ENCODE measurements at regions not wholly inside any gene's neighbourhood (a gene's known extent, or its start where the extent isn't known, plus 50 kb on each side); places are given as distances from the start of the nearest gene placed in this dataset.

GRCh38 chr7:46880508-46881196 lies 701.3 kb downstream of the TNS3 start:
- H3K9me1 ChIP-seq (ENCODE audit: insufficient read depth, low read length), result no peaks in the 10 kb centered on the region
- H2BK20ac ChIP-seq (ENCODE audit: low read depth, low read length), result no peak overlapping the region
- H3K4me3 ChIP-seq (ENCODE audit: insufficient read depth, low read depth, low read length), result no peak overlapping the region
- H3K9me3 ChIP-seq (ENCODE audit: control insufficient read depth, insufficient read depth, low read length), result no peaks in the 10 kb centered on the region
- dilution Hi-C loops (cut with HindIII; ENCODE audit: low sequenced_read_pairs, unreplicated experiment) (no loop called here), intact Hi-C loops (cut with micrococcal nuclease) (no loop called here), in situ Hi-C loops (cut with MboI; ENCODE audit: low sequenced_read_pairs) (no loop called here)
- no peak overlapping the region for H3K18ac ChIP-seq (ENCODE audit: low read depth, low read length)
- ATAC-seq (ENCODE audit: low read depth) (no peak), DNase-seq (no peak)
- no peak overlapping the region for H3K9ac ChIP-seq (ENCODE audit: low read depth, low read length)
- WGBS, 2 experiments (ENCODE audit: extremely low coverage in 2 of 2, insufficient read length in 1 of 2), result 79% methylated on average over 3 of the region's 7 CpGs; no CpG with 5 or more reads in 1 of the 2 experiments
- no peak overlapping the region for H2BK5ac ChIP-seq (ENCODE audit: low read depth, low read length, poor library complexity, severe bottlenecking)
- no peak for TF ChIP-seq RFX5 (IDR thresholded peaks at IDR 0.05; ENCODE audit: low read depth, low read length)
- TF ChIP-seq NFE2L2 (IDR thresholded peaks at IDR 0.05; ENCODE audit: low read depth, low read length), result no peak
- TF ChIP-seq MXI1 (IDR thresholded peaks at IDR 0.05; ENCODE audit: borderline replicate concordance, low read depth, low read length), result no peak
- no peak for TF ChIP-seq SMC3 (IDR thresholded peaks at IDR 0.05; ENCODE audit: low read depth, low read length)
- no peak for TF ChIP-seq CEBPB (IDR thresholded peaks at IDR 0.05; ENCODE audit: low read depth, low read length)
- TF ChIP-seq MAFK (IDR thresholded peaks at IDR 0.05; ENCODE audit: low read depth, low read length), result no peak
- TF ChIP-seq ELK1 (IDR thresholded peaks at IDR 0.05; ENCODE audit: borderline replicate concordance, low read depth, low read length), result no peak
- no peak for TF ChIP-seq CTCF (conservative IDR thresholded peaks at IDR 0.05; ENCODE audit: low read depth, low read length)
- no peak for TF ChIP-seq FOS (IDR thresholded peaks at IDR 0.05; ENCODE audit: low read depth, low read length)
- TF ChIP-seq BHLHE40 (IDR thresholded peaks at IDR 0.05; ENCODE audit: low read depth, low read length), result no peak
- no peak overlapping the region for H3K23ac ChIP-seq (ENCODE audit: low read depth, low read length)
- H3K4me1 ChIP-seq (ENCODE audit: control insufficient read depth, insufficient read depth, low read length), result no peaks in the 10 kb centered on the region
- no peak overlapping the region for H3K27ac ChIP-seq (ENCODE audit: insufficient read depth, low read length)
- no peak overlapping the region for H2BK120ac ChIP-seq (ENCODE audit: low read depth, low read length)
- no peak overlapping the region for H2AK9ac ChIP-seq (replicated peaks; ENCODE audit: low read depth, low read length, poor library complexity)
- no peak overlapping the region for H4K91ac ChIP-seq (ENCODE audit: insufficient read depth, low read depth, low read length)
- H4K8ac ChIP-seq (ENCODE audit: low read depth in 2 of 2, low read length in 2 of 2), result no peak overlapping the region
- no peak overlapping the region for H2BK15ac ChIP-seq (ENCODE audit: low read depth, low read length)
- no peaks in the 10 kb centered on the region for H3K79me1 ChIP-seq (ENCODE audit: low read depth in 1 of 2, low read length in 2 of 2)
- BruUV-seq (replicated peaks), result no TSS peak
- no peak overlapping the region for H3K56ac ChIP-seq (ENCODE audit: extremely low read depth, insufficient read depth, low read length)
- no peak overlapping the region for H4K5ac ChIP-seq (ENCODE audit: low read depth, low read length)
- no peaks in the 10 kb centered on the region for H3K36me3 ChIP-seq (ENCODE audit: control insufficient read depth, insufficient read depth, low read length)
- H3K14ac ChIP-seq (replicated peaks; ENCODE audit: low read depth, low read length), result no peak overlapping the region
- H2AFZ ChIP-seq (replicated peaks; ENCODE audit: low read length, poor library complexity), result no peak overlapping the region
- CTCF ChIA-PET, result no interaction called here
- no peak overlapping the region for H2AK5ac ChIP-seq (ENCODE audit: low read depth, low read length)
- H3K4me2 ChIP-seq (ENCODE audit: low read depth, low read length), result no peak overlapping the region
- H4K20me1 ChIP-seq (ENCODE audit: insufficient read depth, low read length), result no peaks in the 10 kb centered on the region
- POLR2A ChIA-PET (ENCODE audit: unreplicated experiment), result no interaction called here
- no peak overlapping the region for H3K4ac ChIP-seq (ENCODE audit: low read depth, low read length)
- H3K27me3 ChIP-seq (ENCODE audit: control insufficient read depth, insufficient read depth, low read length), result no peaks in the 10 kb centered on the region; the same call in 1 of the 2 replicates

Measured in IMR-90 (cell line).